CD14-positive monocyte (primary cell): ENCODE measurements at regions not wholly inside any gene's neighbourhood (a gene's known extent, or its start where the extent isn't known, plus 50 kb on each side); places are given as distances from the start of the nearest gene placed in this dataset.
A peak's percentile ranks its signal among the peaks of the same experiment; 100 is the strongest.

ENCODE experiments used
- DNase-seq, 3 donors: peaks; one replicate each; pipeline ENCODE4 v3.0.0-alpha.2; 2011 to 2022
- H2AFZ ChIP-seq: 2 replicates; pipeline ENCODE4 v1.6.0; 2012; ENCODE audit warnings: mild to moderate bottlenecking, low read depth, low read length, inconsistent platforms; ENCODE audit not compliant: insufficient read depth, poor library complexity, severe bottlenecking
- H3K27ac ChIP-seq, 2 donors: 1 replicate in 1 of 2; 2 replicates in 1 of 2; pipeline ENCODE4 v1.5.1; 2012 to 2013; ENCODE audit warnings: low read length in 2 of 2, control low read depth in 1 of 2, inconsistent platforms in 1 of 2, low read depth in 1 of 2, mild to moderate bottlenecking in 1 of 2
- H3K27me3 ChIP-seq, 2 donors: one replicate each; pipeline versions ENCODE4 v1.6.0 to v1.6.1; 2011 to 2013; ENCODE audit warnings: low read length in 2 of 2; ENCODE audit not compliant: control insufficient read depth in 2 of 2, insufficient read depth in 2 of 2
- H3K36me3 ChIP-seq, 2 donors: replicated peaks in 1 of 2; 1 replicate in 1 of 2; 2 replicates in 1 of 2; pipeline versions ENCODE4 v1.5.1 to v1.6.1; 2012 to 2013; ENCODE audit warnings: low read length in 2 of 2, control low read depth in 1 of 2, inconsistent platforms in 1 of 2, mild to moderate bottlenecking in 1 of 2; ENCODE audit not compliant: insufficient read depth in 2 of 2, control insufficient read depth in 1 of 2
- H3K4me1 ChIP-seq, 2 donors: 1 replicate in 1 of 2; 2 replicates in 1 of 2; pipeline versions ENCODE4 v1.5.1 to v1.6.1; 2012 to 2013; ENCODE audit warnings: low read length in 2 of 2, control low read depth in 1 of 2, inconsistent platforms in 1 of 2, mild to moderate bottlenecking in 1 of 2, moderate library complexity in 1 of 2; ENCODE audit not compliant: insufficient read depth in 2 of 2, control insufficient read depth in 1 of 2
- H3K4me2 ChIP-seq: replicated peaks from 2 replicates; pipeline ENCODE3; 2012; ENCODE audit warnings: low read length, moderate library complexity, mild to moderate bottlenecking; ENCODE audit not compliant: poor library complexity, severe bottlenecking; ENCODE audit errors: extremely low read depth
- H3K4me3 ChIP-seq, 3 experiments: fragments of 200-600 bp in 1 of 3; sonication (generic) in 1 of 3; replicated peaks in 1 of 3; 1 replicate in 2 of 3; 2 replicates in 1 of 3; pipeline ENCODE4 v1.5.1; 2011 to 2013; ENCODE audit warnings: low read length in 3 of 3, mild to moderate bottlenecking in 3 of 3, control low read depth in 2 of 3, low read depth in 2 of 3, inconsistent platforms in 1 of 3, moderate library complexity in 1 of 3
- H3K79me2 ChIP-seq: 2 replicates; pipeline ENCODE4 v1.6.0; 2012; ENCODE audit warnings: mild to moderate bottlenecking, control low read depth, inconsistent platforms, low read length, moderate library complexity; ENCODE audit not compliant: insufficient read depth
- H3K9ac ChIP-seq: 2 replicates; pipeline ENCODE4 v1.6.0; 2017; ENCODE audit warnings: low read length, mild to moderate bottlenecking; ENCODE audit not compliant: insufficient read depth, poor library complexity, severe bottlenecking
- H3K9me3 ChIP-seq, 2 donors: replicated peaks in 1 of 2; 1 replicate in 1 of 2; 2 replicates in 1 of 2; pipeline versions ENCODE4 v1.5.1 to v1.6.1; 2012 to 2013; ENCODE audit warnings: low read length in 2 of 2, control low read depth in 1 of 2; ENCODE audit not compliant: control insufficient read depth in 1 of 2, insufficient read depth in 1 of 2
- H4K20me1 ChIP-seq: 2 replicates; pipeline ENCODE4 v1.6.0; 2012; ENCODE audit warnings: mild to moderate bottlenecking, low read length, control low read depth, moderate library complexity; ENCODE audit not compliant: insufficient read depth
- H3K27ac Mint-ChIP-seq, 7 donors: one replicate each; pipeline ENCODE4 v1.8.0; 2020; ENCODE audit warnings: mild to moderate bottlenecking in 7 of 7, mixed read lengths in 7 of 7, moderate library complexity in 6 of 7, inconsistent platforms in 2 of 7
- H3K27me3 Mint-ChIP-seq, 3 donors: one replicate each; pipeline ENCODE4 v1.8.0; 2021 to 2022; ENCODE audit warnings: low read depth in 3 of 3, mild to moderate bottlenecking in 3 of 3, mixed read lengths in 3 of 3, moderate library complexity in 3 of 3, inconsistent platforms in 1 of 3
- H3K36me3 Mint-ChIP-seq, 2 donors: one replicate each; pipeline ENCODE4 v1.8.0; 2020; ENCODE audit warnings: mixed read lengths in 2 of 2, inconsistent platforms in 1 of 2, mild to moderate bottlenecking in 1 of 2
- H3K4me1 Mint-ChIP-seq: one replicate; pipeline ENCODE4 v1.8.0; 2020; ENCODE audit warnings: mild to moderate bottlenecking, mixed read lengths
- H3K4me3 Mint-ChIP-seq, 2 donors: one replicate each; pipeline ENCODE4 v1.8.0; 2020; ENCODE audit warnings: mild to moderate bottlenecking in 2 of 2, mixed read lengths in 2 of 2, moderate library complexity in 1 of 2
- H3K9me3 Mint-ChIP-seq, 7 donors: one replicate each; pipeline ENCODE4 v1.8.0; 2020 to 2022; ENCODE audit warnings: mixed read lengths in 7 of 7, mild to moderate bottlenecking in 6 of 7, moderate library complexity in 6 of 7, inconsistent platforms in 2 of 7
- CTCF ChIP-seq: fragments of 200-600 bp; IDR thresholded peaks from one replicate; pipeline ENCODE4 v1.8.0; 2022; ENCODE audit warnings: antibody characterized with exemption, mild to moderate bottlenecking
- WGBS: methylation state at CpG from one replicate; pipeline ENCODE4 v1.1.5; 2013; ENCODE audit warnings: missing lambda C conversion rate; ENCODE audit not compliant: insufficient coverage; 5-methylcytosine and 5-hydroxymethylcytosine counted together
- intact Hi-C, 2 donors: fragments of 100-400 bp; cut with micrococcal nuclease; formaldehyde crosslinking; loops; one replicate each; pipeline versions ENCODE4 v1.15.0 to v1.15.1; 2023

GRCh38 chr11:71062199-71062598 is 190.2 kb downstream of the SHANK2 start:
- Mint-ChIP-seq H3K9me3 (peaks cover 0 to 4% (median 2%) of the 10 kb centered on the region in 7 donors), H3K27ac (no peak overlapping the region), H3K4me1 (peaks cover 11% of the 10 kb centered on the region), H3K36me3 (no peaks in the 10 kb centered on the region), H3K4me3 (peak overlapping the region in 1 of 2 donors; percentile 21), H3K27me3 (peaks cover 2 to 5% (median 3%) of the 10 kb centered on the region in 3 donors)
- peaks cover 0 to 7% of the 10 kb centered on the region in 2 donors for H3K9me3 ChIP-seq
- 90% methylated on average over 2 of the region's 3 CpGs for WGBS
- H4K20me1 ChIP-seq: no peaks in the 10 kb centered on the region
- H2AFZ ChIP-seq: no peak overlapping the region
- TF ChIP-seq CTCF: no peak
- no peak overlapping the region for H3K4me2 ChIP-seq
- no peak overlapping the region for H3K4me3 ChIP-seq
- no peak for DNase-seq
- H3K27ac ChIP-seq: no peak overlapping the region
- H3K36me3 ChIP-seq: no peaks in the 10 kb centered on the region
- H3K9ac ChIP-seq: no peak overlapping the region
- H3K4me1 ChIP-seq: peaks cover 11% of the 10 kb centered on the region in 2 donors
- no peaks in the 10 kb centered on the region for H3K79me2 ChIP-seq
- H3K27me3 ChIP-seq: no peaks in the 10 kb centered on the region
- intact Hi-C loops: no loop called here

- H3K27ac ChIP-seq: no peak overlapping the region
- no peak overlapping the region for H3K4me3 ChIP-seq
- H3K27me3 ChIP-seq: no peaks in the 10 kb centered on the region
- H3K36me3 Mint-ChIP-seq: no peaks in the 10 kb centered on the region
- H3K27ac Mint-ChIP-seq: no peak overlapping the region
- peaks cover 0 to 8% of the 10 kb centered on the region in 2 donors for H3K9me3 ChIP-seq
- no peak overlapping the region for H3K4me3 Mint-ChIP-seq
- WGBS: 80% methylated on average over 9 of the region's 9 CpGs
- H4K20me1 ChIP-seq: no peaks in the 10 kb centered on the region
- no peak for DNase-seq
- H3K36me3 ChIP-seq: no peaks in the 10 kb centered on the region
- H2AFZ ChIP-seq: no peak overlapping the region
- TF ChIP-seq CTCF: no peak
- H3K4me1 Mint-ChIP-seq: peaks cover 6% of the 10 kb centered on the region
- intact Hi-C loops: no loop called here
- no peak overlapping the region for H3K4me2 ChIP-seq
- no peaks in the 10 kb centered on the region for H3K4me1 ChIP-seq
- peaks cover 0 to 6% (median 3%) of the 10 kb centered on the region in 7 donors for H3K9me3 Mint-ChIP-seq
- H3K27me3 Mint-ChIP-seq: peaks cover 2 to 4% (median 3%) of the 10 kb centered on the region in 3 donors
- H3K9ac ChIP-seq: no peak overlapping the region
- H3K79me2 ChIP-seq: no peaks in the 10 kb centered on the region
These were observed 192.0 kb downstream of the SHANK2 start for GRCh38 chr11:71060391-71060791.
